ENCODE measurements at regions not wholly inside any gene's neighbourhood (a gene's known extent, or its start where the extent isn't known, plus 50 kb on each side); places are given as distances from the start of the nearest gene placed in this dataset.
"Not testable (repeated sequence)": the region's sequence is repeated elsewhere in the genome, so short reads cannot be mapped to it uniquely, and the experiment has no call there.

DNA sequence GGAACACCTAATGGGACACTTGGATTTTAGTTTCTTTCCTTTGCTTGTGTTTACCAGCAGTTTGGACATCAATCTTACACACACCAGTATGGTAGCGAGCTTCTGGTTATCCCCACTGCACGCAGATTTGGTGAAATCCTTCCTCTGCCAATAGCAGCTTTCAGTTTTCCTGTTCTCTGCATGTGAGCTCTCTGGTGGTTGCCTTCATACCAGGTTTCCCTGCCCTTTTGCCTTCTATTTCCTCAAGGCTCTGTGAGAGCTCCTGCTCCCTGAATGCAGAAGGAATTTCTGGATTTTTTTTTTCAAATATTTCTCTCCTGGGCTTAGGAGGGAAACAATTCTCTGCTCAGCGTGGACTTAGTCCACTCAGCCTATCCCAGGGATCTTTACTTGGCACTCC is 93.0 kb upstream of the CCDC91 start:
- no peak for TF ChIP-seq ZFX (IDR thresholded peaks at IDR 0.05)
- no peak for TF ChIP-seq CTCF (conservative IDR thresholded peaks at IDR 0.05)
- no peak overlapping the region for H3K27ac ChIP-seq

DNA sequence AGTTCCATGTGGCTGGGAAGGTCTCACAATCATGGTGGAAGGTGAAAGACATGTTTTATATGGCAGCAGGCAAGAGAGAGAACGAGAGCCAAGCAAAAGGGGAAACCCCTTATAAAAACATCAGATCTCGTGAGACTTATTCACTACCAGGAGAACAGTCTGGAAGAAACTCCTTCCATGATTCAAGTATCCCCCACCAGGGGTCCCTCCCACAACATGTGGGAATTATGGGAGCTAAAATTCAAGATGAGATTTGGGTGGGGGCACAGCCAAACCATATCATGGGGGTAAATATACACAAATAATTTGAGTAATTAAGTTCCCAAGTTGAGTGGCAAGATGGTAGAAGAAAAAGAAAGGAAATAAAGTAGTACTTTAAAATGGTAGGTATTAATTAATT is 91.0 kb upstream of the CCDC91 start:
- not testable (repeated sequence) for H3K27ac ChIP-seq

- no peak for TF ChIP-seq ZFX (IDR thresholded peaks at IDR 0.05)
- no peak for TF ChIP-seq CTCF (conservative IDR thresholded peaks at IDR 0.05)
- no peak overlapping the region for H3K27ac ChIP-seq
Measured at GRCh38 chr12:28099871-28100270, 90.4 kb upstream of the CCDC91 start.

GRCh38 chr12:28100717-28101116 is 89.5 kb upstream of the CCDC91 start:
- TF ChIP-seq ZFX (IDR thresholded peaks at IDR 0.05) (no peak), CTCF (conservative IDR thresholded peaks at IDR 0.05) (no peak)

GRCh38 chr12:28104316-28104715 is 85.9 kb upstream of the CCDC91 start:
- TF ChIP-seq ZFX (IDR thresholded peaks at IDR 0.05), result no peak
- no peak for TF ChIP-seq CTCF (conservative IDR thresholded peaks at IDR 0.05)

More at GRCh38 chr12:28100717-28101116, 89.5 kb upstream of the CCDC91 start:
- H3K27ac ChIP-seq, result no peak overlapping the region

GRCh38 chr12:28104903-28105864 is 85.1 kb upstream of the CCDC91 start:
- TF ChIP-seq ZFX (IDR thresholded peaks at IDR 0.05), result no peak
- no peak for TF ChIP-seq CTCF (conservative IDR thresholded peaks at IDR 0.05)

More at GRCh38 chr12:28104316-28104715, 85.9 kb upstream of the CCDC91 start:
- no peak overlapping the region for H3K27ac ChIP-seq

GRCh38 chr12:28107679-28108078 is 82.6 kb upstream of the CCDC91 start:
- no peak for TF ChIP-seq ZFX (IDR thresholded peaks at IDR 0.05)
- TF ChIP-seq CTCF (conservative IDR thresholded peaks at IDR 0.05), result no peak
- no peak overlapping the region for H3K27ac ChIP-seq

More at GRCh38 chr12:28104903-28105864, 85.1 kb upstream of the CCDC91 start:
- H3K27ac ChIP-seq, result no peak overlapping the region

Data from C4-2B (cell line).